Epithelial cell of proximal tubule (primary cell): ENCODE measurements at regions not wholly inside any gene's neighbourhood (a gene's known extent, or its start where the extent isn't known, plus 50 kb on each side); places are given as distances from the start of the nearest gene placed in this dataset.

Experiments
- DNase-seq: peaks from one replicate; pipeline ENCODE4 v3.0.0-alpha.2; 2011; ENCODE audit warnings: low read depth
- H3K4me3 ChIP-seq: 2 replicates; pipeline ENCODE4 v1.5.1; 2011; ENCODE audit warnings: low read depth, mild to moderate bottlenecking, low read length
- TF ChIP-seq, protein P1 (sequence below): conservative IDR thresholded peaks from 2 replicates; pipeline ENCODE4 v1.5.1; 2012; ENCODE audit warnings: low read depth, mild to moderate bottlenecking, low read length

DNA sequence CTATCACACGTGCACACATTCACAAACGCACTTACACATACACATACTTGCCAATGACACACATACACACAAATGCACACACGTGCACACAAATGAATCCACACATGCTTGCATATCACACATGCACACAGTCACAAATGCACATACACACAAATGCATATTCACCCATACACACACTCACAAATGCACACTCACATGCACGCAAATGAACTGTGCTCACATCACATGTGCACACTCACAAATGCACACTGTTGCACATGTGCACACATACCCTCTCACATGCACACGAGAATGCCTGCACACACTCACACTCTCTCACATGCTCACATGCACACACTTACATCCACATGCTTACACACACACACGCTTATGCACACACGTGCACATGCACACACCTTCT, 368.1 kb downstream of the EIPR1 start:
- TF ChIP-seq, protein P1, sequence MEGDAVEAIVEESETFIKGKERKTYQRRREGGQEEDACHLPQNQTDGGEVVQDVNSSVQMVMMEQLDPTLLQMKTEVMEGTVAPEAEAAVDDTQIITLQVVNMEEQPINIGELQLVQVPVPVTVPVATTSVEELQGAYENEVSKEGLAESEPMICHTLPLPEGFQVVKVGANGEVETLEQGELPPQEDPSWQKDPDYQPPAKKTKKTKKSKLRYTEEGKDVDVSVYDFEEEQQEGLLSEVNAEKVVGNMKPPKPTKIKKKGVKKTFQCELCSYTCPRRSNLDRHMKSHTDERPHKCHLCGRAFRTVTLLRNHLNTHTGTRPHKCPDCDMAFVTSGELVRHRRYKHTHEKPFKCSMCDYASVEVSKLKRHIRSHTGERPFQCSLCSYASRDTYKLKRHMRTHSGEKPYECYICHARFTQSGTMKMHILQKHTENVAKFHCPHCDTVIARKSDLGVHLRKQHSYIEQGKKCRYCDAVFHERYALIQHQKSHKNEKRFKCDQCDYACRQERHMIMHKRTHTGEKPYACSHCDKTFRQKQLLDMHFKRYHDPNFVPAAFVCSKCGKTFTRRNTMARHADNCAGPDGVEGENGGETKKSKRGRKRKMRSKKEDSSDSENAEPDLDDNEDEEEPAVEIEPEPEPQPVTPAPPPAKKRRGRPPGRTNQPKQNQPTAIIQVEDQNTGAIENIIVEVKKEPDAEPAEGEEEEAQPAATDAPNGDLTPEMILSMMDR, result no peak
- no peak for DNase-seq

GRCh38 chr2:3009005-3009404, 368.6 kb downstream of the EIPR1 start:
- TF ChIP-seq, protein P1, result no peak
- DNase-seq, result no peak

More for the DNA sequence above, 368.1 kb downstream of the EIPR1 start:
- H3K4me3 ChIP-seq, result no peak overlapping the region

GRCh38 chr2:3008561-3008960, 369.1 kb downstream of the EIPR1 start:
- no peak for DNase-seq
- TF ChIP-seq, protein P1, result no peak
- no peak overlapping the region for H3K4me3 ChIP-seq

More at GRCh38 chr2:3009005-3009404, 368.6 kb downstream of the EIPR1 start:
- no peak overlapping the region for H3K4me3 ChIP-seq

- H3K4me3 ChIP-seq, result no peak overlapping the region
- TF ChIP-seq, protein P1, result no peak
- no peak for DNase-seq
Observed at GRCh38 chr2:3007135-3007534, 370.5 kb downstream of the EIPR1 start.

DNA sequence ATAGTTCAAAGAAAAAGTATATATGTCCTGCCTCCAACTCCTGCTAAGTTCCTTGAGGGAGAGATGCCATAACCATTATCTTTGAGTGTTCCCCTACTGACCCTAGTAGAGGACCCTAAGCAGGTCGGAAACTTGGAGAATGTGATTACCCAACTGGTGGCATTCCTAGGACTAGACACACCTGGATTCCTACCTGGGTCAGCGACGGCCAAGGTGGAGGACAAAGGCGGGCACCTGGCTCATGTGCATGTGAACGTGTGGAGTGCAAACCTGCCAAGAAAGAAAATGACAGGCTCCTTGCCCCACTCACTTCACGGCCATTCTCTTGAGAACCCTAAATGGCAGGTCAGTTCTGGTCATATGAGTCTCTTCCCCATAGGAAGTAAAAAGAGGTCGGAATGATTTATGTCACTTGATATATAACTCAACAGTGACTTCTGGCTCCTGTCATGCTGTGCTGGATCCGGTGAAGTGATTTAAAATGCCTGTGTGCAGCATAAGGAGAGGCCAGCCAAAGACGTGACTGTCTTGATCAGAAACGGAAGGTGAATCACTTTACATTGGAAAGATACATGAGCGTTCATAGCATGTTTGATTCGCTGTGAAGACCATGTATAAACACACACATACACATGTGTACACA, 371.6 kb downstream of the EIPR1 start:
- H3K4me3 ChIP-seq, result no peak overlapping the region
- no peak for DNase-seq
- TF ChIP-seq, protein P1, result no peak

DNA sequence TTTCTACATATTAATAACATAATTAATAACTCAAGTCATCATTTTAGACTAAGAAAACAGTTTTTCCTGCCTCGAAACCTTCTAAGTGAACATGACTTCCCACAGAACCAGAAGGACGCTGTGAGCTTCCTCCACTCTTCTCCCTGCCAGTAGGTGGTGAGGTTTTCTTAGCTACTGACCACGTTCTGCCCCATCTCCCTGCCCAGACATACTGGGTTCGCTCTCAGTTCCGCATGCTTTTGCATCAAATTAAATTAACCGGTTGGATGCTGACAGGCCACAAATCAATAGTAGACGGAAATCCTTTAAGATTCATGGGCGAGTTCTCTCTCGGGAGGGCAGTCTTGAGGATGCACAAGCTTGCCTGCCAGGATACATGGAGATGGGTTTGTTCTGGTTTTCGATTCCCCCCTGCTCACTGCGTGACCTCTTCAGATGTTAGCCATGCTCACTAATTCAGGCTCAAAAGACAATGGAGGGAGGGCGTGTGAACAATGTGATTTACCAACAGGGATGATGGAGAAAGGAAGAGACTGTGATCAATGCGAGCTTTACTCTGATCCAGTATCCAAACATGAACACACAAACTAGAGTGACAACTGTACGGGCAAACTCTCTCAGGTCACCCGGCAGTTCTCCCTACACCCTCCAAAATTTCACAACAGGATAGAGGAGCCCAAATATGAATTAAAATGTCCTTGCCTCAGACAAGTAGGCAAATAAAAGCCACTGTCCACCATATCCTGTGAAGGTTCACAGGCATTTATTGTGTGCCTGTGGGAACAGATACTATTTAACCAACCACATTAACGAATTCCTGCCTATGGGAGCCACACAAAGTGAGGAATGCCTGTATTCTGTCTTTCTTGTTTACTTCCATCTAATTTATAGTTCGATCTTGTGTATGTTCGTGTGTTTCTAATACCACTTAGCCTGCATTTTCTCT, 375.7 kb downstream of the EIPR1 start:
- TF ChIP-seq, protein P1, result peak; percentile 49
- peak; percentile 1 for DNase-seq
- no peak overlapping the region for H3K4me3 ChIP-seq
